ENCODE measurements at regions not wholly inside any gene's neighbourhood (a gene's known extent, or its start where the extent isn't known, plus 50 kb on each side); places are given as distances from the start of the nearest gene placed in this dataset.

DNA sequence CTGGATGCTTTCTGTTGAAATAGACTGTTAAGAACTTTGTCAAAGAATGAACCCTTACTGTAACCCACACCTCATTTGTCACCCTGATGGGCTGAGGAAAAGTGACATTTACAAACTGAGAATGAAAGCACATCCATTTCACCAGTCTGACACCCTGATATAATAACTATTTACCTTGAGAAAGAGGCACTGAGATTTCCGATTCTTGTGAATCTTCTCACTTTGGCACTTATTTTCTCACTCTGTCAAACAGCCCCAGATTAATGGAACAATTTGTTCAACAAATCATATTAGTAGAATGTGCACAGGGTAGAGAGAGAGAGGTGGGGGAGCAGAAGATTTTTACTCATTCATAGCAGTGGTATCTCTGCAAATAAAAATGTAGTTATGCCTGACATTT is 606.9 kb downstream of the MCTP2 start:
- no peak overlapping the region for H3K4me2 ChIP-seq (ENCODE audit: low read length)
- H3K9me3 ChIP-seq (ENCODE audit: low read length): no peaks in the 10 kb centered on the region
- no peaks in the 10 kb centered on the region for H3K27me3 ChIP-seq (ENCODE audit: insufficient read depth, low read length)
- no peaks in the 10 kb centered on the region for H3F3A ChIP-seq (ENCODE audit: insufficient read depth, low read length)
- no peak for TF ChIP-seq EZH2 (IDR thresholded peaks at IDR 0.05; ENCODE audit: borderline replicate concordance, low read length)
- TF ChIP-seq, protein P1, sequence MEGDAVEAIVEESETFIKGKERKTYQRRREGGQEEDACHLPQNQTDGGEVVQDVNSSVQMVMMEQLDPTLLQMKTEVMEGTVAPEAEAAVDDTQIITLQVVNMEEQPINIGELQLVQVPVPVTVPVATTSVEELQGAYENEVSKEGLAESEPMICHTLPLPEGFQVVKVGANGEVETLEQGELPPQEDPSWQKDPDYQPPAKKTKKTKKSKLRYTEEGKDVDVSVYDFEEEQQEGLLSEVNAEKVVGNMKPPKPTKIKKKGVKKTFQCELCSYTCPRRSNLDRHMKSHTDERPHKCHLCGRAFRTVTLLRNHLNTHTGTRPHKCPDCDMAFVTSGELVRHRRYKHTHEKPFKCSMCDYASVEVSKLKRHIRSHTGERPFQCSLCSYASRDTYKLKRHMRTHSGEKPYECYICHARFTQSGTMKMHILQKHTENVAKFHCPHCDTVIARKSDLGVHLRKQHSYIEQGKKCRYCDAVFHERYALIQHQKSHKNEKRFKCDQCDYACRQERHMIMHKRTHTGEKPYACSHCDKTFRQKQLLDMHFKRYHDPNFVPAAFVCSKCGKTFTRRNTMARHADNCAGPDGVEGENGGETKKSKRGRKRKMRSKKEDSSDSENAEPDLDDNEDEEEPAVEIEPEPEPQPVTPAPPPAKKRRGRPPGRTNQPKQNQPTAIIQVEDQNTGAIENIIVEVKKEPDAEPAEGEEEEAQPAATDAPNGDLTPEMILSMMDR (IDR thresholded peaks at IDR 0.05; ENCODE audit: low read length): no peak
- H3K36me3 ChIP-seq (ENCODE audit: insufficient read depth, low read length): no peaks in the 10 kb centered on the region
- H3K27ac ChIP-seq (ENCODE audit: low read depth, low read length, poor library complexity, severe bottlenecking): no peak overlapping the region
- H3K4me3 ChIP-seq (ENCODE audit: low read depth, low read length, poor library complexity, severe bottlenecking): no peak overlapping the region
- no peaks in the 10 kb centered on the region for H4K20me1 ChIP-seq (ENCODE audit: insufficient read depth, low read length)
- no peak overlapping the region for H3K9ac ChIP-seq (ENCODE audit: low read length)
- H3K79me2 ChIP-seq (ENCODE audit: insufficient read depth, low read length): no peaks in the 10 kb centered on the region
- H2AFZ ChIP-seq (ENCODE audit: low read length): no peak overlapping the region
- H3K4me1 ChIP-seq (ENCODE audit: insufficient read depth, low read length, severe bottlenecking): no peaks in the 10 kb centered on the region
- H3K9me2 ChIP-seq (ENCODE audit: low read depth, low read length): no peaks in the 10 kb centered on the region

DNA sequence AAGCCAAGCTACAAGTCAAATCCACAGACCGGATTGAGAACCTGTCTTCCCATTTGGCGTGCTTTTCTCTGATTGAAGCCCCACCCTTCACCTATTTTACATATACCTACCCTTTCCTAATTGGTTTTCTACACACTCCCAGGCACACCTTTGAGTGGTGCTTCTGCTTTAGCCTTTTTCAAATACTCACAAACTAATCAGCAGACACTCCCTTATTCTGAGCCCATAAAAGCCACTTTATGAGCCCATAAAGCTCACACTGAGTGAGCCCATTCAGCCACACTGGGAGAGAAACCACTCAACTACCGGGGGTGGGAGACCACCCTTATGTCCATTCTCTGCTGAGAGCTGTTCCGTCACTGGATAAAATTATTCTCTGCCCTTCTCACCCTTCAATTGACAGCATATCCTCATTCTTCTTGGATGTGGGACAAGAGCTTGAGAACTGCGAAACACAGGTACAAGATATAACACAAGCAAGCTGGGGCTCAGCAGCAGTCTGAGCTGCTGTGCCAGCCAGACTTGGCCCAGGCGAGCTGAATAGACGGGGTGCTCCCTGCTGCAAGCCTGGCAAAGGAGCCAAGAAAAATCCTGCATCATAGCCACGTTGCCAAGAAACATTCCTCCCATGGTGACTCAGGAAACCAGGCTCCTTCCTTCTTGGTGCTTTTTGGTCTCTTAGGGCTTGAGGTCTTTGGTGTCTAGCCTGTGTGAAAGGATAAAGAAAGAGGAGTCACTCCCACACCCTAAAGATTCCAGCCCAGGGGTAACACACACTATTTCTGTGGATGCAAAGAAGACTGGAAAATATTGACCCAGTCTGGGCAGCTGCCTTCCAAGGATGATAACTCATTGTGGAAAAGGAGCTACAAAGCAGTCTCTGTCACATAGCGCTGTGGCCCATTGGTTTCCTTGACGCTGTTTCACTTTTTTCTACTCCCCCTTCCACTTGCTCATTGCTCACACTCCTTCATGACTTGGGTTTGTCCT is 609.7 kb downstream of the MCTP2 start:
- no peak overlapping the region for H2AFZ ChIP-seq (ENCODE audit: low read length)
- no peaks in the 10 kb centered on the region for H3K9me3 ChIP-seq (ENCODE audit: low read length)

DNA sequence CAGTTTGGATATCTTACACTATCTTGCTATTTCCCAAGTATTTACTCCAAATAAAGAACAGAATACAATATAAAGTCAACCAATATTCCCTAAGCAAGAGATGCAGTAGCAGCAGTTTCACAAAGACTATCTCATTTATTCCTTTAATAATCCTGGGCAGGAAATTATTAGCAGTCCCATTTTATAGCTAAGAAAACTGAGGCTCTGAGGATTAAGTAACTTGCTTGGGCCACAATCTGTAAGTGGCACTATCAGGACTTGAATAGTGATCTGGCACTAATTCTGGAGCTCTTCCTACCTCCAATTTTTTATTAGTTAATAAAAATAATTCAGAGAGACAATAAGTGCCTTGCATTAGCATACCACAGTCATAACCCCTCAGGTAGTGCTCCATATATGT is 611.7 kb downstream of the MCTP2 start:
- no peak overlapping the region for H3K4me2 ChIP-seq (ENCODE audit: low read length)
- no peak overlapping the region for H3K4me3 ChIP-seq (ENCODE audit: low read depth, low read length, poor library complexity, severe bottlenecking)
- H3K4me1 ChIP-seq (ENCODE audit: insufficient read depth, low read length, severe bottlenecking): no peaks in the 10 kb centered on the region
- H3K79me2 ChIP-seq (ENCODE audit: insufficient read depth, low read length): no peaks in the 10 kb centered on the region
- no peak overlapping the region for H2AFZ ChIP-seq (ENCODE audit: low read length)
- no peaks in the 10 kb centered on the region for H3K9me3 ChIP-seq (ENCODE audit: low read length)
- H3K9ac ChIP-seq (ENCODE audit: low read length): no peak overlapping the region
- TF ChIP-seq, protein P1 (IDR thresholded peaks at IDR 0.05; ENCODE audit: low read length): no peak
- TF ChIP-seq EZH2 (IDR thresholded peaks at IDR 0.05; ENCODE audit: borderline replicate concordance, low read length): no peak
- no peaks in the 10 kb centered on the region for H3K27me3 ChIP-seq (ENCODE audit: insufficient read depth, low read length)
- no peaks in the 10 kb centered on the region for H3F3A ChIP-seq (ENCODE audit: insufficient read depth, low read length)
- no peaks in the 10 kb centered on the region for H4K20me1 ChIP-seq (ENCODE audit: insufficient read depth, low read length)
- no peak overlapping the region for H3K27ac ChIP-seq (ENCODE audit: low read depth, low read length, poor library complexity, severe bottlenecking)
- no peaks in the 10 kb centered on the region for H3K36me3 ChIP-seq (ENCODE audit: insufficient read depth, low read length)
- no peaks in the 10 kb centered on the region for H3K9me2 ChIP-seq (ENCODE audit: low read depth, low read length)

More for the DNA sequence above, 609.7 kb downstream of the MCTP2 start:
- Histone ChIP-seq H3K36me3 (ENCODE audit: insufficient read depth, low read length) (no peaks in the 10 kb centered on the region), H3K4me2 (ENCODE audit: low read length) (no peak overlapping the region), H3K4me1 (ENCODE audit: insufficient read depth, low read length, severe bottlenecking) (no peaks in the 10 kb centered on the region), H3K27me3 (ENCODE audit: insufficient read depth, low read length) (no peaks in the 10 kb centered on the region), H3K9me2 (ENCODE audit: low read depth, low read length) (no peaks in the 10 kb centered on the region), H3K79me2 (ENCODE audit: insufficient read depth, low read length) (no peaks in the 10 kb centered on the region), H4K20me1 (ENCODE audit: insufficient read depth, low read length) (no peaks in the 10 kb centered on the region), H3K27ac (ENCODE audit: low read depth, low read length, poor library complexity, severe bottlenecking) (no peak overlapping the region), H3K4me3 (ENCODE audit: low read depth, low read length, poor library complexity, severe bottlenecking) (no peak overlapping the region), H3F3A (ENCODE audit: insufficient read depth, low read length) (no peaks in the 10 kb centered on the region), H3K9ac (ENCODE audit: low read length) (no peak overlapping the region)
- TF ChIP-seq, protein P1 (IDR thresholded peaks at IDR 0.05; ENCODE audit: low read length): no peak
- TF ChIP-seq EZH2 (IDR thresholded peaks at IDR 0.05; ENCODE audit: borderline replicate concordance, low read length): no peak
